Tibial nerve (tissue), 3 donors: ENCODE measurements at regions not wholly inside any gene's neighbourhood (a gene's known extent, or its start where the extent isn't known, plus 50 kb on each side); places are given as distances from the start of the nearest gene placed in this dataset.

Experiments used
- POLR2A ChIP-seq, 2 donors: fragments of 450-650 bp; IDR thresholded peaks; one replicate each; pipeline ENCODE4 v1.6.1; 2017; ENCODE audit warnings: antibody characterized with exemption in 2 of 2, mild to moderate bottlenecking in 2 of 2, moderate library complexity in 2 of 2
- TF ChIP-seq, protein P1 (sequence below), 5 experiments: fragments of 200-600 bp in 3 of 5; fragments of 450-650 bp in 2 of 5; sonication (generic) in 3 of 5; IDR thresholded peaks; one replicate each; pipeline ENCODE4 v1.5.1; 2016 to 2019; ENCODE audit warnings: antibody characterized with exemption in 5 of 5, mild to moderate bottlenecking in 3 of 5, moderate library complexity in 2 of 5

DNA sequence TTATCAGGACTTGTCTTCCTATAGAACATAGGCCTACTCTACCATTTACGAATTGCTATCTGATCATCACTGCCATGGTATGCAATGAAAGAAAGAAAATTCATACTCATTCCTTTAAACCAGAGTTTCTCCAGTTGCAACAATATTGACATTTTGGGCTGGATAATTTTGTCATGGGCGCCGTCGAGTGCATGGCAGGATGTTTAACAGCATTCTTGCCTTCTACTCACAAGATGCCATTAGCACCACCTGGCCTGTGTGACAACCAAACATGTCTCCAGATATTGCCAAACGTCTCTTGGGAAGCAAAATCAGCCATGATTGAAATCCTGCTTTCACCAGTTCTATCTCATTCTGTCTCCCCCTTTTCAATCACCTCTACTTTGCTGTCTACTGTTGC, 63.6 kb upstream of the ARHGAP24 start:
- TF ChIP-seq, protein P1, sequence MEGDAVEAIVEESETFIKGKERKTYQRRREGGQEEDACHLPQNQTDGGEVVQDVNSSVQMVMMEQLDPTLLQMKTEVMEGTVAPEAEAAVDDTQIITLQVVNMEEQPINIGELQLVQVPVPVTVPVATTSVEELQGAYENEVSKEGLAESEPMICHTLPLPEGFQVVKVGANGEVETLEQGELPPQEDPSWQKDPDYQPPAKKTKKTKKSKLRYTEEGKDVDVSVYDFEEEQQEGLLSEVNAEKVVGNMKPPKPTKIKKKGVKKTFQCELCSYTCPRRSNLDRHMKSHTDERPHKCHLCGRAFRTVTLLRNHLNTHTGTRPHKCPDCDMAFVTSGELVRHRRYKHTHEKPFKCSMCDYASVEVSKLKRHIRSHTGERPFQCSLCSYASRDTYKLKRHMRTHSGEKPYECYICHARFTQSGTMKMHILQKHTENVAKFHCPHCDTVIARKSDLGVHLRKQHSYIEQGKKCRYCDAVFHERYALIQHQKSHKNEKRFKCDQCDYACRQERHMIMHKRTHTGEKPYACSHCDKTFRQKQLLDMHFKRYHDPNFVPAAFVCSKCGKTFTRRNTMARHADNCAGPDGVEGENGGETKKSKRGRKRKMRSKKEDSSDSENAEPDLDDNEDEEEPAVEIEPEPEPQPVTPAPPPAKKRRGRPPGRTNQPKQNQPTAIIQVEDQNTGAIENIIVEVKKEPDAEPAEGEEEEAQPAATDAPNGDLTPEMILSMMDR (IDR thresholded peaks at IDR 0.05), result no peak
- TF ChIP-seq POLR2A (IDR thresholded peaks at IDR 0.05), result no peak
